ENCODE measurements at regions not wholly inside any gene's neighbourhood (a gene's known extent, or its start where the extent isn't known, plus 50 kb on each side); places are given as distances from the start of the nearest gene placed in this dataset.

GRCh38 chr15:81514725-81515124 is 140.7 kb upstream of the TMC3 start:
- TF ChIP-seq GATA3 (IDR thresholded peaks at IDR 0.05; ENCODE audit: low read depth, low read length) (no peak), GATA2 (IDR thresholded peaks at IDR 0.05; ENCODE audit: low read depth, low read length) (no peak)

Measured in SH-SY5Y (cell line).